Cardiac muscle cell (in vitro differentiated cells and primary cell): ENCODE measurements at regions not wholly inside any gene's neighbourhood (a gene's known extent, or its start where the extent isn't known, plus 50 kb on each side); places are given as distances from the start of the nearest gene placed in this dataset.
"Not testable (repeated sequence)": the region's sequence is repeated elsewhere in the genome, so short reads cannot be mapped to it uniquely, and the experiment has no call there.

Source experiments
- DNase-seq, 2 donors: peaks; one replicate each; pipeline versions ENCODE4 v3.0.0 to v3.0.0-alpha.2; 2010 to 2017; ENCODE audit warnings: low read depth in 1 of 2, low spot score in 1 of 2
- H3K27ac ChIP-seq: fragments of 200-600 bp; sonication (generic); 2 replicates; pipeline ENCODE4 v1.5.1; 2016
- H3K27me3 ChIP-seq: fragments of 200-600 bp; sonication (generic); 2 replicates; pipeline ENCODE4 v1.6.0; 2016; ENCODE audit warnings: control low read depth
- H3K36me3 ChIP-seq: fragments of 200-600 bp; sonication (generic); 2 replicates; pipeline ENCODE4 v1.5.1; 2016; ENCODE audit warnings: control low read depth
- H3K4me1 ChIP-seq: fragments of 200-600 bp; sonication (generic); 2 replicates; pipeline ENCODE4 v1.8.1; 2017; ENCODE audit warnings: low read depth, mild to moderate bottlenecking, mixed run types
- H3K4me3 ChIP-seq: fragments of 200-600 bp; sonication (generic); 2 replicates; pipeline ENCODE4 v1.5.1; 2016; ENCODE audit warnings: mild to moderate bottlenecking
- H3K9me3 ChIP-seq: fragments of 200-600 bp; sonication (generic); 2 replicates; pipeline ENCODE4 v1.5.1; 2017; ENCODE audit warnings: low read depth, mild to moderate bottlenecking, control low read depth
- TF ChIP-seq, protein P1 (sequence below): IDR thresholded peaks from 2 replicates; pipeline ENCODE4 v1.5.1; 2012; ENCODE audit warnings: low read depth, mild to moderate bottlenecking, low read length

GRCh38 chr6:122872311-122872710 lies 83.3 kb downstream of the SMPDL3A start:
- Histone ChIP-seq H3K36me3 (no peaks in the 10 kb centered on the region), H3K9me3 (no peaks in the 10 kb centered on the region), H3K27ac (no peak overlapping the region), H3K4me3 (no peak overlapping the region), H3K27me3 (no peaks in the 10 kb centered on the region), H3K4me1 (no peaks in the 10 kb centered on the region)
- no peak for DNase-seq
- TF ChIP-seq, protein P1, sequence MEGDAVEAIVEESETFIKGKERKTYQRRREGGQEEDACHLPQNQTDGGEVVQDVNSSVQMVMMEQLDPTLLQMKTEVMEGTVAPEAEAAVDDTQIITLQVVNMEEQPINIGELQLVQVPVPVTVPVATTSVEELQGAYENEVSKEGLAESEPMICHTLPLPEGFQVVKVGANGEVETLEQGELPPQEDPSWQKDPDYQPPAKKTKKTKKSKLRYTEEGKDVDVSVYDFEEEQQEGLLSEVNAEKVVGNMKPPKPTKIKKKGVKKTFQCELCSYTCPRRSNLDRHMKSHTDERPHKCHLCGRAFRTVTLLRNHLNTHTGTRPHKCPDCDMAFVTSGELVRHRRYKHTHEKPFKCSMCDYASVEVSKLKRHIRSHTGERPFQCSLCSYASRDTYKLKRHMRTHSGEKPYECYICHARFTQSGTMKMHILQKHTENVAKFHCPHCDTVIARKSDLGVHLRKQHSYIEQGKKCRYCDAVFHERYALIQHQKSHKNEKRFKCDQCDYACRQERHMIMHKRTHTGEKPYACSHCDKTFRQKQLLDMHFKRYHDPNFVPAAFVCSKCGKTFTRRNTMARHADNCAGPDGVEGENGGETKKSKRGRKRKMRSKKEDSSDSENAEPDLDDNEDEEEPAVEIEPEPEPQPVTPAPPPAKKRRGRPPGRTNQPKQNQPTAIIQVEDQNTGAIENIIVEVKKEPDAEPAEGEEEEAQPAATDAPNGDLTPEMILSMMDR, result no peak

GRCh38 chr6:122877302-122877701 lies 88.2 kb downstream of the SMPDL3A start:
- DNase-seq, result no peak
- H3K27me3 ChIP-seq, result no peaks in the 10 kb centered on the region
- no peaks in the 10 kb centered on the region for H3K4me1 ChIP-seq
- TF ChIP-seq, protein P1, result no peak
- no peaks in the 10 kb centered on the region for H3K9me3 ChIP-seq
- no peaks in the 10 kb centered on the region for H3K36me3 ChIP-seq
- no peak overlapping the region for H3K27ac ChIP-seq
- no peak overlapping the region for H3K4me3 ChIP-seq

GRCh38 chr6:122878796-122879195 lies 89.7 kb downstream of the SMPDL3A start:
- Histone ChIP-seq H3K27me3 (no peaks in the 10 kb centered on the region), H3K4me3 (no peak overlapping the region), H3K36me3 (no peaks in the 10 kb centered on the region), H3K27ac (no peak overlapping the region), H3K4me1 (no peaks in the 10 kb centered on the region), H3K9me3 (no peaks in the 10 kb centered on the region)
- no peak for DNase-seq
- TF ChIP-seq, protein P1, result no peak

GRCh38 chr6:122886481-122886880 lies 97.4 kb downstream of the SMPDL3A start:
- no peak overlapping the region for H3K27ac ChIP-seq
- TF ChIP-seq, protein P1, result no peak
- H3K9me3 ChIP-seq, result no peaks in the 10 kb centered on the region
- H3K4me3 ChIP-seq, result no peak overlapping the region
- no peaks in the 10 kb centered on the region for H3K27me3 ChIP-seq
- no peaks in the 10 kb centered on the region for H3K4me1 ChIP-seq
- no peaks in the 10 kb centered on the region for H3K36me3 ChIP-seq
- DNase-seq, result no peak

- no peak for DNase-seq
- TF ChIP-seq, protein P1, result no peak
- Histone ChIP-seq H3K4me3 (no peak overlapping the region), H3K4me1 (no peaks in the 10 kb centered on the region), H3K36me3 (no peaks in the 10 kb centered on the region), H3K9me3 (no peaks in the 10 kb centered on the region), H3K27ac (no peak overlapping the region), H3K27me3 (no peaks in the 10 kb centered on the region)
These were observed 98.9 kb downstream of the SMPDL3A start for GRCh38 chr6:122887941-122888340.

DNA sequence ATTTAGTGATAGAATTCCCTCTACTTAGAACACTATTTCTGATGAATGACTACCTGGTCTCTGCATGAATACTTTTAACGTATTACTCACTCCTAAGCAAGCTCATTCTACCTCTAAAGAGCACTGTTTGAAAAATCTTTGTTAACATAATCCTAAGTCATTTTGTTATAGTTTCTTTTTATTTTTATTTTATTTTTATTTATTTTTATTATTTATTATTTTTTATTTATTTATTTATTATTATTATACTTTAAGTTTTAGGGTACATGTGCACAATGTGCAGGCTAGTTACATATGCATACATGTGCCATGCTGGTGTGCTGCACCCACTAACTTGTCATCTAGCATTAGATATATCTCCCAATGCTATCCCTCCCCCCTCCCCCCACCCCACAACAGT lies 99.6 kb downstream of the SMPDL3A start:
- DNase-seq, H3K4me1 ChIP-seq, H3K4me3 ChIP-seq, H3K27ac ChIP-seq, H3K9me3 ChIP-seq, H3K36me3 ChIP-seq, H3K27me3 ChIP-seq: not testable (repeated sequence)
